CD4-positive, alpha-beta T cell treated with Interleukin-21 for 1 hour (primary cell): ENCODE measurements at regions not wholly inside any gene's neighbourhood (a gene's known extent, or its start where the extent isn't known, plus 50 kb on each side); places are given as distances from the start of the nearest gene placed in this dataset.

Source experiments
- DNase-seq: peaks from one replicate; pipeline ENCODE4 v3.0.0-alpha.2; 2020

- no peak for DNase-seq
Measured at GRCh38 chr1:87568005-87568404, 239.3 kb downstream of the LMO4 start.

GRCh38 chr1:87568911-87569310 lies 240.2 kb downstream of the LMO4 start:
- DNase-seq, result no peak

- DNase-seq, result no peak
Measured at GRCh38 chr1:87572008-87572407, 243.3 kb downstream of the LMO4 start.

GRCh38 chr1:87572891-87573290 lies 244.2 kb downstream of the LMO4 start:
- DNase-seq, result no peak

GRCh38 chr1:87575528-87575927 lies 246.8 kb downstream of the LMO4 start:
- DNase-seq, result no peak

- no peak for DNase-seq
Measured at GRCh38 chr1:87578464-87578863, 249.8 kb downstream of the LMO4 start.

GRCh38 chr1:87583459-87583858 lies 254.8 kb downstream of the LMO4 start:
- DNase-seq, result no peak

GRCh38 chr1:87584586-87584985 lies 255.9 kb downstream of the LMO4 start:
- no peak for DNase-seq

- DNase-seq, result no peak
Measured at GRCh38 chr1:87586501-87586900, 257.8 kb downstream of the LMO4 start.

- DNase-seq, result no peak
Measured at GRCh38 chr1:87588495-87588894, 259.8 kb downstream of the LMO4 start.

GRCh38 chr1:87591492-87591891 lies 262.8 kb downstream of the LMO4 start:
- DNase-seq, result no peak

GRCh38 chr1:87592156-87592555 lies 263.5 kb downstream of the LMO4 start:
- DNase-seq, result no peak

GRCh38 chr1:87594736-87595383 lies 266.2 kb downstream of the LMO4 start:
- DNase-seq, result no peak

GRCh38 chr1:87595384-87595781 lies 266.7 kb downstream of the LMO4 start:
- no peak for DNase-seq

- no peak for DNase-seq
Measured at GRCh38 chr1:87598429-87598828, 269.7 kb downstream of the LMO4 start.

- no peak for DNase-seq
Measured at GRCh38 chr1:87599569-87599968, 270.9 kb downstream of the LMO4 start.

GRCh38 chr1:87600055-87600850 lies 271.6 kb downstream of the LMO4 start:
- DNase-seq, result no peak

GRCh38 chr1:87600854-87601253 lies 272.2 kb downstream of the LMO4 start:
- DNase-seq, result no peak

- no peak for DNase-seq
Measured at GRCh38 chr1:87603626-87604025, 274.9 kb downstream of the LMO4 start.

- no peak for DNase-seq
Measured at GRCh38 chr1:87612956-87613355, 284.3 kb downstream of the LMO4 start.

- DNase-seq, result no peak
Measured at GRCh38 chr1:87615491-87615890, 286.8 kb downstream of the LMO4 start.

GRCh38 chr1:87615901-87616300 lies 287.2 kb downstream of the LMO4 start:
- no peak for DNase-seq

GRCh38 chr1:87620807-87621206 lies 292.1 kb downstream of the LMO4 start:
- no peak for DNase-seq

GRCh38 chr1:87629673-87630072 lies 301.0 kb downstream of the LMO4 start:
- DNase-seq, result no peak

GRCh38 chr1:87632232-87632631 lies 303.6 kb downstream of the LMO4 start:
- DNase-seq, result no peak
